ENCODE measurements at regions not wholly inside any gene's neighbourhood (a gene's known extent, or its start where the extent isn't known, plus 50 kb on each side); places are given as distances from the start of the nearest gene placed in this dataset.

- Histone ChIP-seq H3K9me3 (ENCODE audit: control insufficient read depth in 1 of 2, low read length in 2 of 2) (no peaks in the 10 kb centered on the region), H3K36me3 (ENCODE audit: control insufficient read depth in 1 of 2, insufficient read depth in 2 of 2, low read length in 2 of 2) (no peaks in the 10 kb centered on the region), H3K4me1 (ENCODE audit: control insufficient read depth in 1 of 2, insufficient read depth in 2 of 2, low read length in 2 of 2) (no peaks in the 10 kb centered on the region), H3K4me3 (ENCODE audit: low read depth in 1 of 2, low read length in 2 of 2) (no peak overlapping the region), H3K27ac (ENCODE audit: low read depth, low read length) (no peak overlapping the region), H3K27me3 (ENCODE audit: control insufficient read depth in 1 of 2, insufficient read depth in 2 of 2, low read length in 2 of 2) (no peaks in the 10 kb centered on the region), H3K9ac (ENCODE audit: low read depth in 1 of 2, low read length in 2 of 2) (no peak overlapping the region)
These were observed 644.2 kb downstream of the PTPRU start for GRCh38 chr1:29880556-29880955.

- H3K4me3 ChIP-seq (ENCODE audit: low read depth in 1 of 2, low read length in 2 of 2), result no peak overlapping the region
- no peaks in the 10 kb centered on the region for H3K27me3 ChIP-seq (ENCODE audit: control insufficient read depth in 1 of 2, insufficient read depth in 2 of 2, low read length in 2 of 2)
These were observed 642.9 kb downstream of the PTPRU start for GRCh38 chr1:29879217-29879616.

GRCh38 chr1:29878501-29878900, 642.2 kb downstream of the PTPRU start:
- Histone ChIP-seq H3K27me3 (ENCODE audit: control insufficient read depth in 1 of 2, insufficient read depth in 2 of 2, low read length in 2 of 2) (no peaks in the 10 kb centered on the region), H3K4me1 (ENCODE audit: control insufficient read depth in 1 of 2, insufficient read depth in 2 of 2, low read length in 2 of 2) (no peaks in the 10 kb centered on the region), H3K9me3 (ENCODE audit: control insufficient read depth in 1 of 2, low read length in 2 of 2) (no peaks in the 10 kb centered on the region), H3K36me3 (ENCODE audit: control insufficient read depth in 1 of 2, insufficient read depth in 2 of 2, low read length in 2 of 2) (no peaks in the 10 kb centered on the region), H3K9ac (ENCODE audit: low read depth in 1 of 2, low read length in 2 of 2) (no peak overlapping the region), H3K27ac (ENCODE audit: low read depth, low read length) (no peak overlapping the region), H3K4me3 (ENCODE audit: low read depth in 1 of 2, low read length in 2 of 2) (no peak overlapping the region)

More at GRCh38 chr1:29879217-29879616, 642.9 kb downstream of the PTPRU start:
- Histone ChIP-seq H3K27ac (ENCODE audit: low read depth, low read length) (no peak overlapping the region), H3K36me3 (ENCODE audit: control insufficient read depth in 1 of 2, insufficient read depth in 2 of 2, low read length in 2 of 2) (no peaks in the 10 kb centered on the region), H3K4me1 (ENCODE audit: control insufficient read depth in 1 of 2, insufficient read depth in 2 of 2, low read length in 2 of 2) (no peaks in the 10 kb centered on the region), H3K9ac (ENCODE audit: low read depth in 1 of 2, low read length in 2 of 2) (no peak overlapping the region), H3K9me3 (ENCODE audit: control insufficient read depth in 1 of 2, low read length in 2 of 2) (no peaks in the 10 kb centered on the region)

GRCh38 chr1:29876902-29877301, 640.6 kb downstream of the PTPRU start:
- no peak overlapping the region for H3K9ac ChIP-seq (ENCODE audit: low read depth in 1 of 2, low read length in 2 of 2)
- H3K36me3 ChIP-seq (ENCODE audit: control insufficient read depth in 1 of 2, insufficient read depth in 2 of 2, low read length in 2 of 2), result no peaks in the 10 kb centered on the region
- H3K9me3 ChIP-seq (ENCODE audit: control insufficient read depth in 1 of 2, low read length in 2 of 2), result no peaks in the 10 kb centered on the region
- no peak overlapping the region for H3K27ac ChIP-seq (ENCODE audit: low read depth, low read length)
- no peaks in the 10 kb centered on the region for H3K4me1 ChIP-seq (ENCODE audit: control insufficient read depth in 1 of 2, insufficient read depth in 2 of 2, low read length in 2 of 2)
- no peaks in the 10 kb centered on the region for H3K27me3 ChIP-seq (ENCODE audit: control insufficient read depth in 1 of 2, insufficient read depth in 2 of 2, low read length in 2 of 2)
- H3K4me3 ChIP-seq (ENCODE audit: low read depth in 1 of 2, low read length in 2 of 2), result no peak overlapping the region

GRCh38 chr1:29876441-29876840, 640.1 kb downstream of the PTPRU start:
- Histone ChIP-seq H3K27me3 (ENCODE audit: control insufficient read depth in 1 of 2, insufficient read depth in 2 of 2, low read length in 2 of 2) (no peaks in the 10 kb centered on the region), H3K4me3 (ENCODE audit: low read depth in 1 of 2, low read length in 2 of 2) (no peak overlapping the region)

GRCh38 chr1:29875557-29876028, 639.3 kb downstream of the PTPRU start:
- Histone ChIP-seq H3K36me3 (ENCODE audit: control insufficient read depth in 1 of 2, insufficient read depth in 2 of 2, low read length in 2 of 2) (no peaks in the 10 kb centered on the region), H3K27ac (ENCODE audit: low read depth, low read length) (no peak overlapping the region), H3K27me3 (ENCODE audit: control insufficient read depth in 1 of 2, insufficient read depth in 2 of 2, low read length in 2 of 2) (no peaks in the 10 kb centered on the region), H3K9ac (ENCODE audit: low read depth in 1 of 2, low read length in 2 of 2) (no peak overlapping the region), H3K4me3 (ENCODE audit: low read depth in 1 of 2, low read length in 2 of 2) (no peak overlapping the region), H3K9me3 (ENCODE audit: control insufficient read depth in 1 of 2, low read length in 2 of 2) (no peaks in the 10 kb centered on the region), H3K4me1 (ENCODE audit: control insufficient read depth in 1 of 2, insufficient read depth in 2 of 2, low read length in 2 of 2) (no peaks in the 10 kb centered on the region)

More at GRCh38 chr1:29876441-29876840, 640.1 kb downstream of the PTPRU start:
- no peaks in the 10 kb centered on the region for H3K36me3 ChIP-seq (ENCODE audit: control insufficient read depth in 1 of 2, insufficient read depth in 2 of 2, low read length in 2 of 2)
- H3K4me1 ChIP-seq (ENCODE audit: control insufficient read depth in 1 of 2, insufficient read depth in 2 of 2, low read length in 2 of 2), result no peaks in the 10 kb centered on the region
- no peak overlapping the region for H3K27ac ChIP-seq (ENCODE audit: low read depth, low read length)
- no peak overlapping the region for H3K9ac ChIP-seq (ENCODE audit: low read depth in 1 of 2, low read length in 2 of 2)
- no peaks in the 10 kb centered on the region for H3K9me3 ChIP-seq (ENCODE audit: control insufficient read depth in 1 of 2, low read length in 2 of 2)

GRCh38 chr1:29870621-29871020, 634.3 kb downstream of the PTPRU start:
- no peak overlapping the region for H3K9ac ChIP-seq (ENCODE audit: low read depth in 1 of 2, low read length in 2 of 2)
- H3K4me3 ChIP-seq (ENCODE audit: low read depth in 1 of 2, low read length in 2 of 2), result no peak overlapping the region
- H3K36me3 ChIP-seq (ENCODE audit: control insufficient read depth in 1 of 2, insufficient read depth in 2 of 2, low read length in 2 of 2), result no peaks in the 10 kb centered on the region
- H3K9me3 ChIP-seq (ENCODE audit: control insufficient read depth in 1 of 2, low read length in 2 of 2), result no peaks in the 10 kb centered on the region
- H3K27ac ChIP-seq (ENCODE audit: low read depth, low read length), result no peak overlapping the region
- H3K27me3 ChIP-seq (ENCODE audit: control insufficient read depth in 1 of 2, insufficient read depth in 2 of 2, low read length in 2 of 2), result peaks cover 0 to 11% of the 10 kb centered on the region in 2 donors
- no peaks in the 10 kb centered on the region for H3K4me1 ChIP-seq (ENCODE audit: control insufficient read depth in 1 of 2, insufficient read depth in 2 of 2, low read length in 2 of 2)

GRCh38 chr1:29869802-29870201, 633.5 kb downstream of the PTPRU start:
- H3K9ac ChIP-seq (ENCODE audit: low read depth in 1 of 2, low read length in 2 of 2), result no peak overlapping the region
- no peak overlapping the region for H3K27ac ChIP-seq (ENCODE audit: low read depth, low read length)
- H3K36me3 ChIP-seq (ENCODE audit: control insufficient read depth in 1 of 2, insufficient read depth in 2 of 2, low read length in 2 of 2), result no peaks in the 10 kb centered on the region
- no peaks in the 10 kb centered on the region for H3K9me3 ChIP-seq (ENCODE audit: control insufficient read depth in 1 of 2, low read length in 2 of 2)
- H3K27me3 ChIP-seq (ENCODE audit: control insufficient read depth in 1 of 2, insufficient read depth in 2 of 2, low read length in 2 of 2), result peaks cover 0 to 11% of the 10 kb centered on the region in 2 donors
- no peak overlapping the region for H3K4me3 ChIP-seq (ENCODE audit: low read depth in 1 of 2, low read length in 2 of 2)
- no peaks in the 10 kb centered on the region for H3K4me1 ChIP-seq (ENCODE audit: control insufficient read depth in 1 of 2, insufficient read depth in 2 of 2, low read length in 2 of 2)

- Histone ChIP-seq H3K9ac (ENCODE audit: low read depth in 1 of 2, low read length in 2 of 2) (no peak overlapping the region), H3K4me1 (ENCODE audit: control insufficient read depth in 1 of 2, insufficient read depth in 2 of 2, low read length in 2 of 2) (no peaks in the 10 kb centered on the region), H3K27ac (ENCODE audit: low read depth, low read length) (no peak overlapping the region), H3K27me3 (ENCODE audit: control insufficient read depth in 1 of 2, insufficient read depth in 2 of 2, low read length in 2 of 2) (peaks cover 0 to 11% of the 10 kb centered on the region in 2 donors), H3K36me3 (ENCODE audit: control insufficient read depth in 1 of 2, insufficient read depth in 2 of 2, low read length in 2 of 2) (no peaks in the 10 kb centered on the region), H3K9me3 (ENCODE audit: control insufficient read depth in 1 of 2, low read length in 2 of 2) (no peaks in the 10 kb centered on the region), H3K4me3 (ENCODE audit: low read depth in 1 of 2, low read length in 2 of 2) (no peak overlapping the region)
These were observed 632.6 kb downstream of the PTPRU start for GRCh38 chr1:29868944-29869343.

GRCh38 chr1:29868096-29868495, 631.8 kb downstream of the PTPRU start:
- peaks cover 0 to 11% of the 10 kb centered on the region in 2 donors for H3K27me3 ChIP-seq (ENCODE audit: control insufficient read depth in 1 of 2, insufficient read depth in 2 of 2, low read length in 2 of 2)

GRCh38 chr1:29865051-29865450, 628.7 kb downstream of the PTPRU start:
- no peaks in the 10 kb centered on the region for H3K36me3 ChIP-seq (ENCODE audit: control insufficient read depth in 1 of 2, insufficient read depth in 2 of 2, low read length in 2 of 2)
- H3K4me1 ChIP-seq (ENCODE audit: control insufficient read depth in 1 of 2, insufficient read depth in 2 of 2, low read length in 2 of 2), result no peaks in the 10 kb centered on the region
- H3K4me3 ChIP-seq (ENCODE audit: low read depth in 1 of 2, low read length in 2 of 2), result no peak overlapping the region
- peaks cover 0 to 11% of the 10 kb centered on the region in 2 donors for H3K27me3 ChIP-seq (ENCODE audit: control insufficient read depth in 1 of 2, insufficient read depth in 2 of 2, low read length in 2 of 2)
- no peak overlapping the region for H3K27ac ChIP-seq (ENCODE audit: low read depth, low read length)
- H3K9me3 ChIP-seq (ENCODE audit: control insufficient read depth in 1 of 2, low read length in 2 of 2), result peaks cover 2 to 6% of the 10 kb centered on the region in 2 donors
- no peak overlapping the region for H3K9ac ChIP-seq (ENCODE audit: low read depth in 1 of 2, low read length in 2 of 2)

More at GRCh38 chr1:29868096-29868495, 631.8 kb downstream of the PTPRU start:
- H3K36me3 ChIP-seq (ENCODE audit: control insufficient read depth in 1 of 2, insufficient read depth in 2 of 2, low read length in 2 of 2), result no peaks in the 10 kb centered on the region
- H3K4me1 ChIP-seq (ENCODE audit: control insufficient read depth in 1 of 2, insufficient read depth in 2 of 2, low read length in 2 of 2), result no peaks in the 10 kb centered on the region
- no peak overlapping the region for H3K9ac ChIP-seq (ENCODE audit: low read depth in 1 of 2, low read length in 2 of 2)
- no peak overlapping the region for H3K4me3 ChIP-seq (ENCODE audit: low read depth in 1 of 2, low read length in 2 of 2)
- H3K27ac ChIP-seq (ENCODE audit: low read depth, low read length), result no peak overlapping the region
- H3K9me3 ChIP-seq (ENCODE audit: control insufficient read depth in 1 of 2, low read length in 2 of 2), result no peaks in the 10 kb centered on the region

Measured in duodenal mucosa (tissue), 2 donors.